Fibroblast of lung (primary cell): ENCODE measurements at regions not wholly inside any gene's neighbourhood (a gene's known extent, or its start where the extent isn't known, plus 50 kb on each side); places are given as distances from the start of the nearest gene placed in this dataset.

Experiments used
- EZH2 ChIP-seq: IDR thresholded peaks from 2 replicates; pipeline ENCODE4 v1.5.1; 2012; ENCODE audit warnings: low read length, control low read depth, mild to moderate bottlenecking; ENCODE audit errors: missing control alignments
- TF ChIP-seq, protein P1 (sequence below), 2 donors: IDR thresholded peaks in 1 of 2; conservative IDR thresholded peaks in 1 of 2; 1 replicate in 1 of 2; 2 replicates in 1 of 2; pipeline ENCODE4 v1.5.1; 2011 to 2012; ENCODE audit warnings: low read length in 2 of 2, control low read depth in 1 of 2, inconsistent platforms in 1 of 2, low read depth in 1 of 2, mild to moderate bottlenecking in 1 of 2

- TF ChIP-seq EZH2 = no peak
- TF ChIP-seq, protein P1, sequence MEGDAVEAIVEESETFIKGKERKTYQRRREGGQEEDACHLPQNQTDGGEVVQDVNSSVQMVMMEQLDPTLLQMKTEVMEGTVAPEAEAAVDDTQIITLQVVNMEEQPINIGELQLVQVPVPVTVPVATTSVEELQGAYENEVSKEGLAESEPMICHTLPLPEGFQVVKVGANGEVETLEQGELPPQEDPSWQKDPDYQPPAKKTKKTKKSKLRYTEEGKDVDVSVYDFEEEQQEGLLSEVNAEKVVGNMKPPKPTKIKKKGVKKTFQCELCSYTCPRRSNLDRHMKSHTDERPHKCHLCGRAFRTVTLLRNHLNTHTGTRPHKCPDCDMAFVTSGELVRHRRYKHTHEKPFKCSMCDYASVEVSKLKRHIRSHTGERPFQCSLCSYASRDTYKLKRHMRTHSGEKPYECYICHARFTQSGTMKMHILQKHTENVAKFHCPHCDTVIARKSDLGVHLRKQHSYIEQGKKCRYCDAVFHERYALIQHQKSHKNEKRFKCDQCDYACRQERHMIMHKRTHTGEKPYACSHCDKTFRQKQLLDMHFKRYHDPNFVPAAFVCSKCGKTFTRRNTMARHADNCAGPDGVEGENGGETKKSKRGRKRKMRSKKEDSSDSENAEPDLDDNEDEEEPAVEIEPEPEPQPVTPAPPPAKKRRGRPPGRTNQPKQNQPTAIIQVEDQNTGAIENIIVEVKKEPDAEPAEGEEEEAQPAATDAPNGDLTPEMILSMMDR (conservative IDR thresholded peaks at IDR 0.05 in 1 of 2, IDR thresholded peaks at IDR 0.05 in 1 of 2; ENCODE audit: low read depth in 1 of 2, low read length in 2 of 2) = no peak
Measured at GRCh38 chr7:80584778-80585177, 53.7 kb upstream of the CD36 start.
